ENCODE measurements at regions not wholly inside any gene's neighbourhood (a gene's known extent, or its start where the extent isn't known, plus 50 kb on each side); places are given as distances from the start of the nearest gene placed in this dataset.
A peak's percentile ranks its signal among the peaks of the same experiment; 100 is the strongest.

GRCh38 chr10:104548090-104548489 lies 93.0 kb upstream of the SORCS3 start:
- Histone ChIP-seq H3K27ac (ENCODE audit: low read depth, low read length) (no peak overlapping the region), H3K79me2 (ENCODE audit: control insufficient read depth in 1 of 2, insufficient read depth in 2 of 2, low read length in 2 of 2) (no peaks in the 10 kb centered on the region), H3K23ac (ENCODE audit: insufficient read length) (no peak overlapping the region), H4K5ac (ENCODE audit: insufficient read length, low read depth, low read length) (no peak overlapping the region), H3K14ac (ENCODE audit: insufficient read length) (no peak overlapping the region), H2BK20ac (ENCODE audit: low read length) (no peak overlapping the region), H3K9ac (replicated peaks in 1 of 4; ENCODE audit: extremely low read depth in 1 of 4, low read depth in 3 of 4, low read length in 3 of 4) (no peak overlapping the region), H2AFZ (ENCODE audit: low read length) (no peak overlapping the region), H4K8ac (ENCODE audit: extremely low read depth, insufficient read depth, low read length) (no peak overlapping the region), H4K91ac (replicated peaks; ENCODE audit: insufficient read length, low read length) (no peak overlapping the region), H3K36me3 (ENCODE audit: control insufficient read depth in 2 of 4, insufficient read depth in 4 of 4, low read length in 3 of 4) (no peaks in the 10 kb centered on the region), H3K27me3 (replicated peaks in 1 of 4; ENCODE audit: control insufficient read depth in 3 of 4, extremely low read depth in 1 of 4, insufficient read depth in 3 of 4, low read length in 3 of 4) (no peaks in the 10 kb centered on the region), H2AK5ac (ENCODE audit: low read depth, low read length) (no peak overlapping the region), H2BK12ac (ENCODE audit: low read depth, low read length) (no peak overlapping the region), H3K4me1 (replicated peaks in 1 of 4; ENCODE audit: control insufficient read depth in 3 of 4, insufficient read depth in 4 of 4, low read length in 3 of 4) (peaks cover 0 to 3% (median 1%) of the 10 kb centered on the region in 4 experiments; a peak in 3 of 7 replicates), H4K20me1 (replicated peaks in 1 of 2; ENCODE audit: control insufficient read depth in 1 of 2, insufficient read depth in 2 of 2, low read length in 2 of 2) (no peaks in the 10 kb centered on the region), H3K9me3 (ENCODE audit: insufficient read depth in 2 of 2, low read depth in 1 of 2, low read length in 1 of 2) (no peaks in the 10 kb centered on the region), H3K23me2 (ENCODE audit: low read depth, low read length) (no peaks in the 10 kb centered on the region), H3K79me1 (ENCODE audit: low read depth, low read length) (no peaks in the 10 kb centered on the region), H3K4me3 (ENCODE audit: extremely low read depth in 1 of 4, insufficient read depth in 2 of 4, low read depth in 3 of 4, low read length in 4 of 4) (no peak overlapping the region), H2BK5ac (ENCODE audit: low read depth, low read length) (no peak overlapping the region), H3K56ac (replicated peaks; ENCODE audit: insufficient read length, low read depth, low read length) (no peak overlapping the region), H2BK15ac (ENCODE audit: low read length) (no peak overlapping the region), H3K4ac (replicated peaks; ENCODE audit: insufficient read length, low read depth, low read length) (no peak overlapping the region), H3K4me2 (ENCODE audit: insufficient read depth in 1 of 2, low read depth in 2 of 2, low read length in 2 of 2) (no peak overlapping the region), H2BK120ac (replicated peaks; ENCODE audit: low read depth, low read length) (no peak overlapping the region), H3K18ac (ENCODE audit: extremely low read depth, low read length) (no peak overlapping the region)
- TF ChIP-seq TBP (IDR thresholded peaks at IDR 0.05; ENCODE audit: low read depth, low read length) (no peak), CHD1 (IDR thresholded peaks at IDR 0.05; ENCODE audit: low read depth, low read length) (no peak), EZH2 (IDR thresholded peaks at IDR 0.05; ENCODE audit: low read depth, low read length, severe bottlenecking) (no peak)
- 91% methylated on average over 2 of the region's 2 CpGs; no CpG with 5 or more reads in 1 of the 2 experiments for WGBS, 2 experiments (ENCODE audit: extremely low coverage in 1 of 2, insufficient coverage in 1 of 2, insufficient read length in 1 of 2, insufficient replicate concordance in 2 of 2, low coverage in 1 of 2, low lambda C conversion rate in 2 of 2, missing lambda C conversion rate in 1 of 2)
- peak; percentile 50 for FAIRE-seq
- CTCF ChIA-PET (ENCODE audit: partially characterized antibody) = interaction anchor here (0.8 to 2.6 kb wide), 12 partner anchors 8 to 242 kb away, joined by 3 to 27 read pairs (median 4); partner anchors contain the start of gene CFAP58
- peak; percentile 5 to 54 for DNase-seq (ENCODE audit: low read depth in 1 of 2, low spot score in 2 of 2)
- POLR2A ChIA-PET (ENCODE audit: partially characterized antibody) = no interaction called here
